ENCODE measurements at regions not wholly inside any gene's neighbourhood (a gene's known extent, or its start where the extent isn't known, plus 50 kb on each side); places are given as distances from the start of the nearest gene placed in this dataset.

GRCh38 chr5:112634796-112635195, 102.9 kb upstream of the APC start:
- TF ChIP-seq POLR2A (IDR thresholded peaks at IDR 0.05) = no peak
- TF ChIP-seq POLR2AphosphoS5 (IDR thresholded peaks at IDR 0.05) = no peak
- no peak for TF ChIP-seq CTCF (IDR thresholded peaks at IDR 0.05 in 8 of 11, conservative IDR thresholded peaks at IDR 0.05 in 3 of 11)
- intact Hi-C loops (cut with DNase I; ENCODE audit: low total_unique reads) = no loop called here
- no peak for DNase-seq
- no peaks in the 10 kb centered on the region for H3K36me3 ChIP-seq
- H3K27me3 ChIP-seq (replicated peaks in 1 of 7) = peaks cover 0 to 5% (median 0%) of the 10 kb centered on the region in 7 donors
- peaks cover 0 to 21% (median 7%) of the 10 kb centered on the region in 8 donors for H3K9me3 ChIP-seq
- 70 to 82% (median 76%) methylated on average over 3 of the region's 3 CpGs for WGBS, 5 donors
- no peak overlapping the region for H3K27ac ChIP-seq
- H3K4me1 ChIP-seq = no peaks in the 10 kb centered on the region
- no peak overlapping the region for H3K4me3 ChIP-seq

- TF ChIP-seq CTCF (IDR thresholded peaks at IDR 0.05 in 8 of 11, conservative IDR thresholded peaks at IDR 0.05 in 3 of 11) (no peak), POLR2AphosphoS5 (IDR thresholded peaks at IDR 0.05) (no peak), POLR2A (IDR thresholded peaks at IDR 0.05) (no peak)
- Histone ChIP-seq H3K27ac (no peak overlapping the region), H3K27me3 (replicated peaks in 1 of 7) (peaks cover 0 to 2% (median 0%) of the 10 kb centered on the region in 7 donors), H3K36me3 (no peaks in the 10 kb centered on the region), H3K4me1 (no peaks in the 10 kb centered on the region), H3K9me3 (peaks cover 0 to 21% (median 7%) of the 10 kb centered on the region in 8 donors), H3K4me3 (no peak overlapping the region)
- WGBS, 5 donors = 78 to 86% (median 79%) methylated on average over 3 of the region's 3 CpGs
- no peak for DNase-seq
- intact Hi-C loops (cut with DNase I; ENCODE audit: low total_unique reads) = no loop called here
These were observed 102.4 kb upstream of the APC start for GRCh38 chr5:112635276-112635675.

DNA sequence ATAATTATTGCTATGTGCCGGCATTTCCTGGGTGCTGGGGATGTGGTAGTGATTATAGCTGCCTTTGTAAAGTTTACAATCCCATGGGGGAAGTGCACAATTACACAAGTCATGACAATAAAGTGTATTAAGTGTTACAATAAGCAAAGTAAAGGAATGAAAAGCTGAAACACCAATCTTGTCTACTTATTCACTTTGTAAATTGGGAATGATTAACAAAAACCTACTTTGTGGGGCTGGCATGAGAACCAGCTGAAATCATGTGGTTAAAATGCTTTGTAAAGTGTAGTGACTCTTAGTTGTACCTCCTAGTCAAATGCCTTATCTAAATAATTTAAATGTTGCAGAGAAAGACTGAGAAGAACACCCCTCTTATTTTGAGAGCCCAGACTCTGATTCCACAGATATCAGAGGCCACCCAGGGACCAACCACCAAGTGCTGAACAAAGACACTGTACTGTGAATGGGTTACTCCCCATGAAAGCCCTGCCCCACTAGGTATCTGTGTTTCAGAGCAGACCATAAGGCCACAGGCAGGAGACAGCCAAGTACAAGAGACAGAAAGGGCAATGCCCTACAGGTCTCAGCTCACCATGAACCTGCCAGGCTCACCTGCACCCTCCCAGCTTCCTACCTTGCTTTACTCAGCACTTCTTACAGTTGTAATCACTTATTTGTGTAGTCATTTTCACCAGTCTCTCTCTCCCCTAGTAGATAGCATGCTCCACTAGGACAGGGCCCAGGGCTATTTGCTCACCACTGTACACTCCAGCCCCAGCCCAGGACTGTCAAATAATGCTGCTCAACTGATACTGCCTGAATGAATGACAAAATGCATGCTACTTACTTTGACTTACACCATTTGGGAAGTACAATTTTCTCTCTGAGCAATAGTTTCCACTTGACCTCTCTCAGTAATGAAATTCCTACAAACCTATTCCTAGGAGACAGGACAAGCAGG, 101.6 kb upstream of the APC start:
- H3K4me3 ChIP-seq = no peak overlapping the region
- TF ChIP-seq POLR2AphosphoS5 (IDR thresholded peaks at IDR 0.05) = no peak
- peaks cover 0 to 21% (median 7%) of the 10 kb centered on the region in 8 donors for H3K9me3 ChIP-seq
- intact Hi-C loops (cut with DNase I; ENCODE audit: low total_unique reads) = no loop called here
- no peaks in the 10 kb centered on the region for H3K4me1 ChIP-seq
- H3K27ac ChIP-seq = no peak overlapping the region
- no peaks in the 10 kb centered on the region for H3K36me3 ChIP-seq
- 91 to 98% (median 94%) methylated on average over 1 of the region's 1 CpG for WGBS, 5 donors
- no peaks in the 10 kb centered on the region for H3K27me3 ChIP-seq (replicated peaks in 1 of 7)
- DNase-seq = no peak

- TF ChIP-seq CTCF (IDR thresholded peaks at IDR 0.05 in 8 of 11, conservative IDR thresholded peaks at IDR 0.05 in 3 of 11) (no peak), POLR2AphosphoS5 (IDR thresholded peaks at IDR 0.05) (no peak), POLR2A (IDR thresholded peaks at IDR 0.05) (no peak)
- WGBS, 5 donors = 75 to 88% (median 81%) methylated on average over 2 of the region's 2 CpGs
- no peak overlapping the region for H3K27ac ChIP-seq
These were observed 100.9 kb upstream of the APC start for GRCh38 chr5:112636751-112637150.

More at GRCh38 chr5:112636751-112637150, 100.9 kb upstream of the APC start:
- Histone ChIP-seq H3K27me3 (replicated peaks in 1 of 7) (no peaks in the 10 kb centered on the region), H3K9me3 (peaks cover 0 to 18% (median 7%) of the 10 kb centered on the region in 8 donors), H3K4me3 (no peak overlapping the region), H3K36me3 (no peaks in the 10 kb centered on the region), H3K4me1 (no peaks in the 10 kb centered on the region)
- intact Hi-C loops (cut with DNase I; ENCODE audit: low total_unique reads) = no loop called here
- no peak for DNase-seq

Data from spleen (tissue), 11 donors.